K562 (cell line): ENCODE measurements at regions not wholly inside any gene's neighbourhood (a gene's known extent, or its start where the extent isn't known, plus 50 kb on each side); places are given as distances from the start of the nearest gene placed in this dataset.

Experiments
- ATAC-seq: fragments of 200-7000 bp; cut with Tn5 transposase; 3 replicates; pipeline ENCODE4 v1.9.1; 2020; ENCODE audit warnings: moderate library complexity
- BruUV-seq: library from RNA; stranded (reverse); fragments of 400-500 nt; replicated peaks from 2 replicates; lab custom pipeline; 2021; lab: Mats Ljungman, UMichigan
- CTCF ChIA-PET: fragments of 300-600 bp; formaldehyde crosslinking; extraction: SDS; loops from one replicate; lab custom pipeline; 2021; ENCODE audit warnings: low intra/inter-chr PET ratio; lab: Yijun Ruan, JAX
- POLR2A ChIA-PET: fragments of 300-600, 350-650 bp; sonication (Branson Sonifier 250); formaldehyde crosslinking; extraction: SDS; loops from one replicate; lab custom pipeline; 2021; ENCODE audit warnings: antibody characterized with exemption, inconsistent platforms; lab: Yijun Ruan, JAX
- DNase-seq, 4 experiments: peaks; one replicate each; pipeline versions ENCODE4 v3.0.0 to v3.0.0-alpha.2; 2011 to 2018; ENCODE audit warnings: low spot score in 3 of 4, mixed read lengths in 3 of 4; ENCODE audit errors: extremely low read depth in 1 of 4
- FAIRE-seq: peaks from 2 replicates; lab custom pipeline; 2011; peaks lifted over from hg19 to GRCh38; lab: Jason Lieb, UNC
- H2AFZ ChIP-seq: 2 replicates; pipeline ENCODE4 v1.6.0; 2011; ENCODE audit warnings: low read depth, low read length, control low read depth, inconsistent platforms
- H3K27ac ChIP-seq: fragments of 200-600 bp; 3 replicates; pipeline ENCODE4 v1.8.0; 2011; ENCODE audit warnings: low read depth, mild to moderate bottlenecking, control low read depth, inconsistent platforms, low read length, moderate library complexity, mixed read lengths; ENCODE audit errors: extremely low read depth
- H3K27me3 ChIP-seq, 2 experiments: fragments of 300-600 bp in 1 of 2; 2 replicates in 1 of 2; 3 replicates in 1 of 2; pipeline versions ENCODE4 v1.6.0 to v1.8.0; 2011; ENCODE audit warnings: inconsistent platforms in 2 of 2, low read length in 2 of 2, mild to moderate bottlenecking in 1 of 2, mixed read lengths in 1 of 2, moderate library complexity in 1 of 2; ENCODE audit not compliant: control insufficient read depth in 2 of 2, insufficient read depth in 2 of 2
- H3K36me3 ChIP-seq: fragments of 300-600 bp; 3 replicates; pipeline ENCODE4 v1.8.0; 2011; ENCODE audit warnings: mild to moderate bottlenecking, low read length, inconsistent platforms; ENCODE audit not compliant: control insufficient read depth, insufficient read depth
- H3K4me1 ChIP-seq, 2 experiments: fragments of 200-600 bp in 1 of 2; replicated peaks in 1 of 2; 2 replicates in 1 of 2; 3 replicates in 1 of 2; pipeline versions ENCODE4 v1.5.1 to v1.8.0; 2011; ENCODE audit warnings: inconsistent platforms in 2 of 2, low read length in 2 of 2, mild to moderate bottlenecking in 1 of 2, mixed read lengths in 1 of 2, moderate library complexity in 1 of 2; ENCODE audit not compliant: control insufficient read depth in 2 of 2, insufficient read depth in 2 of 2
- H3K4me2 ChIP-seq: 2 replicates; pipeline ENCODE4 v1.6.1; 2011; ENCODE audit warnings: low read length, control low read depth, inconsistent platforms, mixed read lengths; ENCODE audit not compliant: insufficient read depth
- H3K4me3 ChIP-seq: fragments of 200-600 bp; sonication (generic), shearing (Covaris generic); 2 replicates; pipeline ENCODE4 v1.5.1; 2016; ENCODE audit warnings: control low read depth, inconsistent platforms
- H3K79me2 ChIP-seq: fragments of 200-600 bp; 3 replicates; pipeline ENCODE4 v1.8.0; 2011; ENCODE audit warnings: low read length, inconsistent platforms; ENCODE audit not compliant: control insufficient read depth, insufficient read depth
- H3K9ac ChIP-seq, 2 experiments: 2 replicates each; pipeline versions ENCODE4 v1.6.0 to v1.6.1; 2011; ENCODE audit warnings: low read depth in 2 of 2, low read length in 2 of 2, control low read depth in 1 of 2, inconsistent platforms in 1 of 2, mild to moderate bottlenecking in 1 of 2, mixed read lengths in 1 of 2; ENCODE audit not compliant: insufficient read depth in 1 of 2
- H3K9me1 ChIP-seq: one replicate; pipeline ENCODE4 v1.6.0; 2011; ENCODE audit warnings: inconsistent platforms, mild to moderate bottlenecking, low read length, moderate library complexity; ENCODE audit not compliant: control insufficient read depth, insufficient read depth
- H3K9me3 ChIP-seq: replicated peaks from 2 replicates; pipeline ENCODE4 v1.5.1; 2011; ENCODE audit warnings: low read depth, low read length, inconsistent platforms; ENCODE audit not compliant: control insufficient read depth, insufficient read depth
- H4K20me1 ChIP-seq: replicated peaks from 2 replicates; pipeline ENCODE4 v1.6.1; 2011; ENCODE audit warnings: low read length, inconsistent platforms, mixed read lengths; ENCODE audit not compliant: control insufficient read depth, insufficient read depth
- HSF4 ChIP-seq: fragments of 250-450 bp; sonication (Bioruptor Pico); IDR thresholded peaks from 2 replicates; pipeline ENCODE4 v2.1.2; 2022; ENCODE audit warnings: mild to moderate bottlenecking, moderate library complexity, borderline replicate concordance
- ZNF408 ChIP-seq: fragments of 250-450 bp; sonication (Bioruptor Pico); IDR thresholded peaks from 2 replicates; pipeline ENCODE4 v1.4.0; 2020; ENCODE audit warnings: low read depth, mild to moderate bottlenecking, moderate library complexity
- WGBS: fragments of 100-300 bp; shearing (Covaris generic); methylation state at CpG from one replicate; pipeline ENCODE4 v1.1.6; 2016; ENCODE audit warnings: low coverage, mixed read lengths; ENCODE audit not compliant: insufficient coverage; ENCODE audit errors: missing lambda C conversion rate; 5-methylcytosine and 5-hydroxymethylcytosine counted together
- in situ Hi-C: fragments of 300-500 bp; cut with MboI; formaldehyde crosslinking; loops from 4 replicates; pipeline ENCODE4 v1.15.0; 2018; ENCODE audit warnings: inconsistent platforms, mixed read lengths
- intact Hi-C: fragments of 100-400 bp; cut with micrococcal nuclease; formaldehyde crosslinking; loops from 2 replicates; pipeline ENCODE4 v1.14.2; 2022
- TF ChIP-seq, protein P1 (sequence below): sonication (generic); formaldehyde crosslinking; IDR thresholded peaks from 2 replicates; pipeline ENCODE4 v1.8.0; 2022; ENCODE audit warnings: mild to moderate bottlenecking, missing genetic modification reagents

DNA sequence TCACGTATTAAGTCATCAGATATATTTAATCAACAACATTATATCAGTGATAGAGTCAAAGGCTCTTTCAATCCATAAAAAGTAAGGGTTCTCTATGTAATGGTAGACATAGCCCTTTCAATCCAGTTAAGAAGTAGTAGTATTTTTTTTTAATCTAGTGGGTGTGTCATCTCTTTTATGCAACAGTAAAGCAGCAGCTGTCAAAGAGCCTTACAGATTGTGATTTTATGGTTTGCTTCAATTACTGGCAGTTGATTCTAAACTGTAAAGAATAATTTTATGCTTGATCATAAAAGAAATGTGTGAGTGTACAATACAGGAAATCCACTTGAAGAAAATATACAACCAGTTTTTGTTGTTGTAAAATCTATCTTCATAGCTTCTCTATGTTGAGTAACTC lies 902.6 kb upstream of the MBL2 start:
- no TSS peak for BruUV-seq
- POLR2A ChIA-PET: no interaction called here
- 0% methylated on average over 1 of the region's 1 CpG for WGBS
- in situ Hi-C loops (no loop called here), intact Hi-C loops (no loop called here)
- Histone ChIP-seq H3K9ac (no peak overlapping the region), H3K4me2 (no peak overlapping the region), H3K4me1 (no peaks in the 10 kb centered on the region), H4K20me1 (no peaks in the 10 kb centered on the region), H3K79me2 (no peaks in the 10 kb centered on the region), H3K9me1 (no peaks in the 10 kb centered on the region)
- no peak for ATAC-seq
- FAIRE-seq: no peak
- DNase-seq: no peak
- TF ChIP-seq HSF4 (CRISPR knock-in tag) (no peak), ZNF408 (CRISPR knock-in tag) (no peak)
- TF ChIP-seq, protein P1, sequence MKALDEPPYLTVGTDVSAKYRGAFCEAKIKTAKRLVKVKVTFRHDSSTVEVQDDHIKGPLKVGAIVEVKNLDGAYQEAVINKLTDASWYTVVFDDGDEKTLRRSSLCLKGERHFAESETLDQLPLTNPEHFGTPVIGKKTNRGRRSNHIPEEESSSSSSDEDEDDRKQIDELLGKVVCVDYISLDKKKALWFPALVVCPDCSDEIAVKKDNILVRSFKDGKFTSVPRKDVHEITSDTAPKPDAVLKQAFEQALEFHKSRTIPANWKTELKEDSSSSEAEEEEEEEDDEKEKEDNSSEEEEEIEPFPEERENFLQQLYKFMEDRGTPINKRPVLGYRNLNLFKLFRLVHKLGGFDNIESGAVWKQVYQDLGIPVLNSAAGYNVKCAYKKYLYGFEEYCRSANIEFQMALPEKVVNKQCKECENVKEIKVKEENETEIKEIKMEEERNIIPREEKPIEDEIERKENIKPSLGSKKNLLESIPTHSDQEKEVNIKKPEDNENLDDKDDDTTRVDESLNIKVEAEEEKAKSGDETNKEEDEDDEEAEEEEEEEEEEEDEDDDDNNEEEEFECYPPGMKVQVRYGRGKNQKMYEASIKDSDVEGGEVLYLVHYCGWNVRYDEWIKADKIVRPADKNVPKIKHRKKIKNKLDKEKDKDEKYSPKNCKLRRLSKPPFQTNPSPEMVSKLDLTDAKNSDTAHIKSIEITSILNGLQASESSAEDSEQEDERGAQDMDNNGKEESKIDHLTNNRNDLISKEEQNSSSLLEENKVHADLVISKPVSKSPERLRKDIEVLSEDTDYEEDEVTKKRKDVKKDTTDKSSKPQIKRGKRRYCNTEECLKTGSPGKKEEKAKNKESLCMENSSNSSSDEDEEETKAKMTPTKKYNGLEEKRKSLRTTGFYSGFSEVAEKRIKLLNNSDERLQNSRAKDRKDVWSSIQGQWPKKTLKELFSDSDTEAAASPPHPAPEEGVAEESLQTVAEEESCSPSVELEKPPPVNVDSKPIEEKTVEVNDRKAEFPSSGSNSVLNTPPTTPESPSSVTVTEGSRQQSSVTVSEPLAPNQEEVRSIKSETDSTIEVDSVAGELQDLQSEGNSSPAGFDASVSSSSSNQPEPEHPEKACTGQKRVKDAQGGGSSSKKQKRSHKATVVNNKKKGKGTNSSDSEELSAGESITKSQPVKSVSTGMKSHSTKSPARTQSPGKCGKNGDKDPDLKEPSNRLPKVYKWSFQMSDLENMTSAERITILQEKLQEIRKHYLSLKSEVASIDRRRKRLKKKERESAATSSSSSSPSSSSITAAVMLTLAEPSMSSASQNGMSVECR (CRISPR knock-in tag): no peak
- TF ChIP-seq, all 486 proteins: peak for 0
- no peaks in the 10 kb centered on the region for H3K36me3 ChIP-seq
- no peaks in the 10 kb centered on the region for H3K27me3 ChIP-seq
- H3K9me3 ChIP-seq: no peaks in the 10 kb centered on the region; the same call in 1 of the 2 replicates
- no peak overlapping the region for H2AFZ ChIP-seq
- no peak overlapping the region for H3K4me3 ChIP-seq
- H3K27ac ChIP-seq: no peak overlapping the region
- CTCF ChIA-PET: no interaction called here
